PC-9 (cell line): ENCODE measurements at regions not wholly inside any gene's neighbourhood (a gene's known extent, or its start where the extent isn't known, plus 50 kb on each side); places are given as distances from the start of the nearest gene placed in this dataset.

Source experiments
- BruUV-seq: library from RNA; stranded (reverse); fragments of 400-500 nt; replicated peaks from 2 replicates; lab custom pipeline; 2021; lab: Mats Ljungman, UMichigan
- CTCF ChIA-PET: fragments of 300-600 bp; sonication (Branson Sonifier 250); formaldehyde crosslinking; loops from one replicate; lab custom pipeline; 2022; ENCODE audit warnings: antibody characterized with exemption; lab: Charles Lee
- POLR2A ChIA-PET: fragments of 300-600 bp; sonication (Branson Sonifier 250); formaldehyde crosslinking; loops from one replicate; lab custom pipeline; 2022; ENCODE audit warnings: antibody characterized with exemption; ENCODE audit not compliant: unreplicated experiment; lab: Charles Lee
- DNase-seq, 2 experiments: peaks; one replicate each; pipeline versions ENCODE4 v3.0.0 to v3.0.0-alpha.2; 2015 to 2022; ENCODE audit warnings: mixed read lengths in 1 of 2
- H2AFZ ChIP-seq: fragments of 200-600 bp; sonication (generic); 2 replicates; pipeline ENCODE4 v1.8.1; 2017; ENCODE audit warnings: antibody characterized with exemption
- H3F3A ChIP-seq: fragments of 200-600 bp; sonication (generic); 2 replicates; pipeline ENCODE4 v1.8.1; 2017; ENCODE audit warnings: antibody characterized with exemption, mild to moderate bottlenecking, low read depth; ENCODE audit not compliant: insufficient read depth
- H3K27ac ChIP-seq: fragments of 200-600 bp; sonication (generic); 2 replicates; pipeline ENCODE4 v1.6.1; 2016; ENCODE audit warnings: mixed run types
- H3K27me3 ChIP-seq: fragments of 200-600 bp; sonication (generic); 2 replicates; pipeline ENCODE4 v1.6.1; 2016; ENCODE audit warnings: low read depth, mixed run types; ENCODE audit not compliant: insufficient read depth
- H3K36me3 ChIP-seq: fragments of 200-600 bp; sonication (generic); 2 replicates; pipeline ENCODE4 v1.6.1; 2016; ENCODE audit warnings: low read depth, mixed run types
- H3K4me1 ChIP-seq: fragments of 200-600 bp; sonication (generic); replicated peaks from 2 replicates; pipeline ENCODE4 v1.6.1; 2016; ENCODE audit warnings: mixed run types; ENCODE audit not compliant: insufficient read depth
- H3K4me2 ChIP-seq: fragments of 200-600 bp; sonication (generic); 2 replicates; pipeline ENCODE4 v1.6.1; 2017; ENCODE audit warnings: mixed run types
- H3K4me3 ChIP-seq: fragments of 200-600 bp; sonication (generic); 2 replicates; pipeline ENCODE4 v1.6.1; 2016; ENCODE audit warnings: mixed run types
- H3K79me2 ChIP-seq: fragments of 200-600 bp; sonication (generic); 2 replicates; pipeline ENCODE4 v1.6.1; 2017; ENCODE audit warnings: low read depth, mixed run types
- H3K9me2 ChIP-seq: fragments of 200-600 bp; sonication (generic); 2 replicates; pipeline ENCODE4 v1.8.1; 2017; ENCODE audit warnings: mild to moderate bottlenecking; ENCODE audit not compliant: insufficient read depth
- H3K9me3 ChIP-seq: fragments of 200-600 bp; sonication (generic); 2 replicates; pipeline ENCODE4 v1.8.1; 2016; ENCODE audit warnings: low read depth; ENCODE audit not compliant: insufficient read depth
- H4K20me1 ChIP-seq: fragments of 200-600 bp; sonication (generic); 2 replicates; pipeline ENCODE4 v1.8.1; 2017; ENCODE audit not compliant: insufficient read depth
- CTCF ChIP-seq: fragments of 200-600 bp; sonication (generic); conservative IDR thresholded peaks from 2 replicates; pipeline ENCODE4 v1.6.1; 2017; ENCODE audit warnings: mixed run types, antibody characterized with exemption, mild to moderate bottlenecking, moderate library complexity
- EZH2 ChIP-seq: fragments of 200-600 bp; sonication (generic); IDR thresholded peaks from 2 replicates; pipeline ENCODE4 v1.8.0; 2017; ENCODE audit warnings: antibody characterized with exemption, low read depth
- intact Hi-C: fragments of 100-400 bp; cut with micrococcal nuclease; formaldehyde crosslinking; loops from one replicate; pipeline ENCODE4 v1.10.0; 2022; ENCODE audit not compliant: unreplicated experiment

DNA sequence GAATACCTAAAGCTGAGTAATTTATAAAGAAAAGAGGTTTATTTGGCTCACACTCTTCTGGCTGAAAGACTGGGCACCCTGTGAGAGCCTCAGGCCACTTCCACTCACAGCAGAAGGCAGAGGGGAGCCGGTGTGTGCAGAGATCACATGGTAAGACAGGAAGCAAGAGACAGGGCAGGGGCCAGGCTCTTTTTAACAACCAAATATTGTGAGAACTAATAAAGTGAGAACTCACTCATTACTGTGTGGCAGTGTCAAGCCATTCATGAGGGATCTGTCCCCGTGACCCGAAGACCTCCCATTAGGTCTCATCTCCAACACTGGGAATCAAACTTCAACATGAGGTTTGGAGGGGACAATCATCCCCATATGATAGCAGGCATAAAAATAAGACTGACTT is 180.8 kb upstream of the DIO3 start:
- CTCF ChIA-PET, result no interaction called here
- Histone ChIP-seq H3K79me2 (no peaks in the 10 kb centered on the region), H3K27ac (no peak overlapping the region)

DNA sequence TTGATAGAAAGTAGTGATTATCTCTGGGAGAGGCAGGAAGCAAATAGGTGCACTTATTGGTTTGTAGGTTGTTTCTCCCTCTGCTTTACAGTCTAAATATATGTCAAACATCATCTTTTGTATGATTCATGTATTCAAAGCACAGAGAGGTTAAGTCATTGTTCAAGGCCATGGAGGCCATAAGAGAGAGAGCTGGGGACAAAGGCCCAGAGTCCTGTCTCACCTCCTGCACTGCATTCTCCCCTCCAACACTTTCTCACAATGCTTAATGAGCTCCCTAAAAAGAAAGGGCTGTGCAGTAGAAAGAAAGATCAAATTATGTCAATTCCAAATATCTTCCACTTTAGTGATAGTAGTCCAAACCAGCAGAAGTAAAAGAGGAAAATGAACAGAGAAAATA is 180.4 kb upstream of the DIO3 start:
- no TSS peak for BruUV-seq
- H3K36me3 ChIP-seq, result no peaks in the 10 kb centered on the region
- H3K9me3 ChIP-seq, result peaks cover 22% of the 10 kb centered on the region
- no peak overlapping the region for H3K27ac ChIP-seq
- no peak overlapping the region for H3K4me2 ChIP-seq
- no peaks in the 10 kb centered on the region for H3K9me2 ChIP-seq
- CTCF ChIA-PET, result no interaction called here
- no peaks in the 10 kb centered on the region for H3F3A ChIP-seq
- no peak for DNase-seq
- no peak for TF ChIP-seq CTCF
- no peak for TF ChIP-seq EZH2
- H4K20me1 ChIP-seq, result no peaks in the 10 kb centered on the region
- H3K27me3 ChIP-seq, result no peaks in the 10 kb centered on the region
- intact Hi-C loops, result no loop called here
- 0 out of 2 replicates have a peak overlapping the region, but pooled peaks have one; percentile 9 for H2AFZ ChIP-seq
- H3K4me1 ChIP-seq, result no peaks in the 10 kb centered on the region
- no peaks in the 10 kb centered on the region for H3K79me2 ChIP-seq
- H3K4me3 ChIP-seq, result no peak overlapping the region
- POLR2A ChIA-PET, result no interaction called here

More for the DNA sequence above, 180.8 kb upstream of the DIO3 start:
- H2AFZ ChIP-seq, result no peak overlapping the region
- no TSS peak for BruUV-seq
- no peaks in the 10 kb centered on the region for H3K27me3 ChIP-seq
- no peaks in the 10 kb centered on the region for H4K20me1 ChIP-seq
- intact Hi-C loops, result no loop called here
- H3K4me3 ChIP-seq, result no peak overlapping the region
- no peaks in the 10 kb centered on the region for H3F3A ChIP-seq
- H3K9me3 ChIP-seq, result peaks cover 22% of the 10 kb centered on the region
- TF ChIP-seq EZH2, result no peak
- no peak for TF ChIP-seq CTCF
- POLR2A ChIA-PET, result no interaction called here
- H3K4me1 ChIP-seq, result no peaks in the 10 kb centered on the region
- no peaks in the 10 kb centered on the region for H3K9me2 ChIP-seq
- no peak for DNase-seq
- H3K4me2 ChIP-seq, result no peak overlapping the region
- no peaks in the 10 kb centered on the region for H3K36me3 ChIP-seq

DNA sequence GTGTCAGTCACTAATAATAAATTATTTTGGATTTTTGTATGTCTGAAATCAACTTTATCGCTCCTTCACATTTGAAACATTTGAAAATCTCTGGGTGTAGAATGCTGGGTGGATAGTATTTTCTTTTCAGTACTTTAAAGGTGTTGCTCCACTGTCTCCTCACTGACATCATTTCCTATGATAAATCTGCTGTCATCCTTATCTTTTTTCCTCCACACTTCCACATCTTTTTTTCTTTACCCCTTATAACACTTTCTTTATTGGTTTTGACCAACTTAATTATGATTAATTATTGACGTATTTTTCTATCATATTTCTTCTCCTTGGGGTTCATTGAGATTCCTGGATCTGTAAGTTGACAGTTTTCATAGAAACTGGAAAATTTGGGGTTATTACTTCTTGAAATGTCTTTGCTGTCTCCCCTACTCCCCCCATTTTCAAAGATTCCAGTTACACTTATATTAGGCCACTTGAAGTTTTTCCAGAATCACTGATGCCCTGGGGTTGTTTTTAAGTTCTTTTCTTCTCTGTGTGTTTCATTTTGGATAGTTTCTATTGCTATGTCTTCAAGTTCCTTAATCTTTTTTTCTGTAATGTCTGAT is 177.5 kb upstream of the DIO3 start:
- intact Hi-C loops, result no loop called here
- BruUV-seq, result no TSS peak
- POLR2A ChIA-PET, result no interaction called here

More for the DNA sequence above, 177.5 kb upstream of the DIO3 start:
- Histone ChIP-seq H3K27ac (no peak overlapping the region), H3K79me2 (no peaks in the 10 kb centered on the region), H3K36me3 (no peaks in the 10 kb centered on the region), H3K4me3 (no peak overlapping the region), H3K4me2 (no peak overlapping the region), H2AFZ (no peak overlapping the region), H3K9me3 (peaks cover 22% of the 10 kb centered on the region), H4K20me1 (no peaks in the 10 kb centered on the region), H3K4me1 (no peaks in the 10 kb centered on the region), H3F3A (no peaks in the 10 kb centered on the region), H3K9me2 (no peaks in the 10 kb centered on the region; the same call in 1 of the 2 replicates), H3K27me3 (no peaks in the 10 kb centered on the region)
- CTCF ChIA-PET, result no interaction called here
- TF ChIP-seq CTCF (no peak), EZH2 (no peak)
- no peak for DNase-seq
